ENCODE measurements at regions not wholly inside any gene's neighbourhood (a gene's known extent, or its start where the extent isn't known, plus 50 kb on each side); places are given as distances from the start of the nearest gene placed in this dataset.
"Not testable (repeated sequence)": the region's sequence is repeated elsewhere in the genome, so short reads cannot be mapped to it uniquely, and the experiment has no call there.

GRCh38 chr7:65489260-65489767, 115.7 kb downstream of the ZNF92 start:
- CTCF ChIA-PET: no interaction called here
- no peaks in the 10 kb centered on the region for H3K9me2 ChIP-seq (replicated peaks; ENCODE audit: low read length)
- DNase-seq (no peak), ATAC-seq (no peak)
- H3K4me1 ChIP-seq (ENCODE audit: insufficient read depth, low read length): no peaks in the 10 kb centered on the region
- H3K79me2 ChIP-seq (ENCODE audit: low read length): no peaks in the 10 kb centered on the region
- no TSS peak for BruUV-seq (replicated peaks)
- H3F3A ChIP-seq (ENCODE audit: low read length, unreplicated experiment): no peaks in the 10 kb centered on the region
- no peaks in the 10 kb centered on the region; the same call in 1 of the 2 replicates for H3K36me3 ChIP-seq (ENCODE audit: low read depth, low read length)
- no peak overlapping the region for H3K4me2 ChIP-seq (ENCODE audit: low read length)
- no peak overlapping the region for H3K27ac ChIP-seq (ENCODE audit: low read length)
- POLR2A ChIA-PET (ENCODE audit: unreplicated experiment): no interaction called here
- intact Hi-C loops (cut with micrococcal nuclease): no loop called here
- no peak overlapping the region for H3K4me3 ChIP-seq (ENCODE audit: low read length)
- H2AFZ ChIP-seq (ENCODE audit: low read length): no peak overlapping the region
- no peaks in the 10 kb centered on the region for H3K27me3 ChIP-seq (ENCODE audit: low read length)
- no peak overlapping the region for H3K9ac ChIP-seq (ENCODE audit: low read length)
- TF ChIP-seq EZH2phosphoT487 (IDR thresholded peaks at IDR 0.05; ENCODE audit: borderline replicate concordance, low read length): no peak
- no peak for TF ChIP-seq EZH2 (IDR thresholded peaks at IDR 0.05; ENCODE audit: low read length, unreplicated experiment)
- TF ChIP-seq CTCF (conservative IDR thresholded peaks at IDR 0.05; ENCODE audit: low read depth, low read length): no peak
- peaks cover 15% of the 10 kb centered on the region for H3K9me3 ChIP-seq (ENCODE audit: low read length)
- H4K20me1 ChIP-seq (ENCODE audit: low read length): no peaks in the 10 kb centered on the region

- ATAC-seq; DNase-seq; H3K9me2 ChIP-seq (replicated peaks; ENCODE audit: low read length); H3F3A ChIP-seq (ENCODE audit: low read length, unreplicated experiment); H4K20me1 ChIP-seq (ENCODE audit: low read length); H3K4me2 ChIP-seq (ENCODE audit: low read length); CTCF ChIA-PET; H2AFZ ChIP-seq (ENCODE audit: low read length); H3K27ac ChIP-seq (ENCODE audit: low read length); H3K4me1 ChIP-seq (ENCODE audit: insufficient read depth, low read length); intact Hi-C loops (cut with micrococcal nuclease); POLR2A ChIA-PET (ENCODE audit: unreplicated experiment); H3K36me3 ChIP-seq (ENCODE audit: low read depth, low read length); H3K27me3 ChIP-seq (ENCODE audit: low read length); H3K9ac ChIP-seq (ENCODE audit: low read length); H3K79me2 ChIP-seq (ENCODE audit: low read length); H3K4me3 ChIP-seq (ENCODE audit: low read length); H3K9me3 ChIP-seq (ENCODE audit: low read length); BruUV-seq (replicated peaks): not testable (repeated sequence)
These were observed 123.0 kb downstream of the ZNF92 start for GRCh38 chr7:65496697-65497096.

GRCh38 chr7:65503434-65504152, 129.9 kb downstream of the ZNF92 start:
- ATAC-seq (no peak), DNase-seq (no peak)
- no peaks in the 10 kb centered on the region for H3K9me2 ChIP-seq (replicated peaks; ENCODE audit: low read length)
- no peaks in the 10 kb centered on the region for H3F3A ChIP-seq (ENCODE audit: low read length, unreplicated experiment)
- no peak for TF ChIP-seq EZH2phosphoT487 (IDR thresholded peaks at IDR 0.05; ENCODE audit: borderline replicate concordance, low read length)
- no peak for TF ChIP-seq EZH2 (IDR thresholded peaks at IDR 0.05; ENCODE audit: low read length, unreplicated experiment)
- no peak for TF ChIP-seq CTCF (conservative IDR thresholded peaks at IDR 0.05; ENCODE audit: low read depth, low read length)
- no peak overlapping the region for H3K27ac ChIP-seq (ENCODE audit: low read length)
- H2AFZ ChIP-seq (ENCODE audit: low read length): no peak overlapping the region
- no peaks in the 10 kb centered on the region for H3K9me3 ChIP-seq (ENCODE audit: low read length)
- H3K36me3 ChIP-seq (ENCODE audit: low read depth, low read length): no peaks in the 10 kb centered on the region
- intact Hi-C loops (cut with micrococcal nuclease): no loop called here
- H3K4me1 ChIP-seq (ENCODE audit: insufficient read depth, low read length): no peaks in the 10 kb centered on the region
- H3K27me3 ChIP-seq (ENCODE audit: low read length): no peaks in the 10 kb centered on the region
- no peaks in the 10 kb centered on the region for H4K20me1 ChIP-seq (ENCODE audit: low read length)
- no TSS peak for BruUV-seq (replicated peaks)
- ChIA-PET POLR2A (ENCODE audit: unreplicated experiment) (no interaction called here), CTCF (no interaction called here)
- no peak overlapping the region for H3K4me3 ChIP-seq (ENCODE audit: low read length)
- H3K4me2 ChIP-seq (ENCODE audit: low read length): no peak overlapping the region
- H3K79me2 ChIP-seq (ENCODE audit: low read length): no peaks in the 10 kb centered on the region
- no peak overlapping the region for H3K9ac ChIP-seq (ENCODE audit: low read length)

GRCh38 chr7:65504504-65505319, 131.1 kb downstream of the ZNF92 start:
- H3K4me3 ChIP-seq (ENCODE audit: low read length); H3K9ac ChIP-seq (ENCODE audit: low read length); H3F3A ChIP-seq (ENCODE audit: low read length, unreplicated experiment); H3K27me3 ChIP-seq (ENCODE audit: low read length); H3K4me1 ChIP-seq (ENCODE audit: insufficient read depth, low read length); H2AFZ ChIP-seq (ENCODE audit: low read length); H3K9me2 ChIP-seq (replicated peaks; ENCODE audit: low read length); H3K9me3 ChIP-seq (ENCODE audit: low read length); H3K4me2 ChIP-seq (ENCODE audit: low read length); CTCF ChIA-PET; ATAC-seq; DNase-seq; intact Hi-C loops (cut with micrococcal nuclease); H3K79me2 ChIP-seq (ENCODE audit: low read length); H3K27ac ChIP-seq (ENCODE audit: low read length); H3K36me3 ChIP-seq (ENCODE audit: low read depth, low read length); BruUV-seq (replicated peaks); POLR2A ChIA-PET (ENCODE audit: unreplicated experiment); H4K20me1 ChIP-seq (ENCODE audit: low read length): not testable (repeated sequence)

- intact Hi-C loops (cut with micrococcal nuclease); H3K9me2 ChIP-seq (replicated peaks; ENCODE audit: low read length); CTCF ChIA-PET; POLR2A ChIA-PET (ENCODE audit: unreplicated experiment); H3F3A ChIP-seq (ENCODE audit: low read length, unreplicated experiment); DNase-seq; H3K79me2 ChIP-seq (ENCODE audit: low read length); H3K9ac ChIP-seq (ENCODE audit: low read length); H3K9me3 ChIP-seq (ENCODE audit: low read length); H2AFZ ChIP-seq (ENCODE audit: low read length); ATAC-seq; H3K4me2 ChIP-seq (ENCODE audit: low read length); H3K27ac ChIP-seq (ENCODE audit: low read length); H4K20me1 ChIP-seq (ENCODE audit: low read length); BruUV-seq (replicated peaks); H3K4me3 ChIP-seq (ENCODE audit: low read length); H3K4me1 ChIP-seq (ENCODE audit: insufficient read depth, low read length); H3K36me3 ChIP-seq (ENCODE audit: low read depth, low read length): not testable (repeated sequence)
- peaks cover 13% of the 10 kb centered on the region for H3K27me3 ChIP-seq (ENCODE audit: low read length)
These were observed 131.6 kb downstream of the ZNF92 start for GRCh38 chr7:65505320-65505633.
